DOHH2 (cell line): ENCODE measurements at regions not wholly inside any gene's neighbourhood (a gene's known extent, or its start where the extent isn't known, plus 50 kb on each side); places are given as distances from the start of the nearest gene placed in this dataset.

Source experiments
- H3F3A ChIP-seq: fragments of 200-600 bp; sonication (generic), shearing (Covaris generic); 2 replicates; pipeline ENCODE4 v1.6.0; 2016; ENCODE audit warnings: antibody characterized with exemption, mild to moderate bottlenecking; ENCODE audit not compliant: control insufficient read depth, insufficient read depth
- H3K27ac ChIP-seq: fragments of 200-600 bp; sonication (generic); 2 replicates; pipeline ENCODE4 v1.5.1; 2014; ENCODE audit warnings: low read depth, mild to moderate bottlenecking, low read length, moderate library complexity
- H3K27me3 ChIP-seq: fragments of 200-600 bp; sonication (generic); 2 replicates; pipeline ENCODE4 v1.6.1; 2014; ENCODE audit warnings: mild to moderate bottlenecking, low read length, mixed read lengths; ENCODE audit not compliant: control insufficient read depth
- H3K36me3 ChIP-seq: fragments of 200-600 bp; sonication (generic); 2 replicates; pipeline ENCODE4 v1.6.1; 2014; ENCODE audit warnings: mild to moderate bottlenecking, low read length, moderate library complexity, mixed read lengths; ENCODE audit not compliant: control insufficient read depth
- H3K4me1 ChIP-seq: fragments of 200-600 bp; sonication (generic); 2 replicates; pipeline ENCODE4 v1.6.1; 2014; ENCODE audit warnings: mild to moderate bottlenecking, low read length, mixed read lengths; ENCODE audit not compliant: control insufficient read depth
- H3K4me2 ChIP-seq: fragments of 200-600 bp; sonication (generic); 2 replicates; pipeline ENCODE4 v1.6.0; 2014; ENCODE audit warnings: mild to moderate bottlenecking, low read length, moderate library complexity
- H3K4me3 ChIP-seq: fragments of 200-600 bp; sonication (generic); 2 replicates; pipeline ENCODE4 v1.5.1; 2014; ENCODE audit warnings: mild to moderate bottlenecking, low read length, mixed read lengths
- H3K79me2 ChIP-seq: fragments of 200-600 bp; sonication (generic); 2 replicates; pipeline ENCODE4 v1.6.1; 2014; ENCODE audit warnings: mild to moderate bottlenecking, low read length, mixed read lengths; ENCODE audit not compliant: control insufficient read depth
- H3K9me2 ChIP-seq: fragments of 200-600 bp; sonication (generic); replicated peaks from 2 replicates; pipeline ENCODE4 v1.6.1; 2014; ENCODE audit warnings: mild to moderate bottlenecking, low read length, mixed read lengths; ENCODE audit not compliant: control insufficient read depth
- H3K9me3 ChIP-seq: fragments of 200-600 bp; sonication (generic); 2 replicates; pipeline ENCODE4 v1.6.1; 2014; ENCODE audit warnings: antibody characterized with exemption, low read length, mixed read lengths; ENCODE audit not compliant: control insufficient read depth, insufficient read depth
- H4K20me1 ChIP-seq: fragments of 200-600 bp; sonication (generic); 2 replicates; pipeline ENCODE4 v1.6.0; 2014; ENCODE audit warnings: low read depth, mild to moderate bottlenecking, antibody characterized with exemption, low read length, moderate library complexity; ENCODE audit not compliant: control insufficient read depth, insufficient read depth
- EZH2phosphoT487 ChIP-seq: fragments of 200-600 bp; sonication (generic); IDR thresholded peaks from 2 replicates; pipeline ENCODE4 v1.6.1; 2017; ENCODE audit warnings: borderline replicate concordance, mild to moderate bottlenecking, antibody characterized with exemption, low read length, moderate library complexity, mixed read lengths
- TF ChIP-seq, protein P1 (sequence below): fragments of 200-600 bp; sonication (generic); IDR thresholded peaks from one replicate; pipeline ENCODE4 v1.5.1; 2014; ENCODE audit warnings: antibody characterized with exemption, mild to moderate bottlenecking, low read depth, low read length; ENCODE audit not compliant: poor library complexity, severe bottlenecking

GRCh38 chr3:43859766-43860165 is 169.0 kb downstream of the ABHD5 start:
- Histone ChIP-seq H3K4me2 (no peak overlapping the region), H3K79me2 (no peaks in the 10 kb centered on the region), H3K9me3 (no peaks in the 10 kb centered on the region), H3K4me3 (no peak overlapping the region), H3F3A (no peaks in the 10 kb centered on the region), H3K4me1 (peaks cover 16% of the 10 kb centered on the region), H3K36me3 (no peaks in the 10 kb centered on the region), H4K20me1 (no peaks in the 10 kb centered on the region), H3K27me3 (peaks cover 32% of the 10 kb centered on the region), H3K27ac (no peak overlapping the region), H3K9me2 (no peaks in the 10 kb centered on the region; the same call in 1 of the 2 replicates)
- no peak for TF ChIP-seq EZH2phosphoT487
- TF ChIP-seq, protein P1, sequence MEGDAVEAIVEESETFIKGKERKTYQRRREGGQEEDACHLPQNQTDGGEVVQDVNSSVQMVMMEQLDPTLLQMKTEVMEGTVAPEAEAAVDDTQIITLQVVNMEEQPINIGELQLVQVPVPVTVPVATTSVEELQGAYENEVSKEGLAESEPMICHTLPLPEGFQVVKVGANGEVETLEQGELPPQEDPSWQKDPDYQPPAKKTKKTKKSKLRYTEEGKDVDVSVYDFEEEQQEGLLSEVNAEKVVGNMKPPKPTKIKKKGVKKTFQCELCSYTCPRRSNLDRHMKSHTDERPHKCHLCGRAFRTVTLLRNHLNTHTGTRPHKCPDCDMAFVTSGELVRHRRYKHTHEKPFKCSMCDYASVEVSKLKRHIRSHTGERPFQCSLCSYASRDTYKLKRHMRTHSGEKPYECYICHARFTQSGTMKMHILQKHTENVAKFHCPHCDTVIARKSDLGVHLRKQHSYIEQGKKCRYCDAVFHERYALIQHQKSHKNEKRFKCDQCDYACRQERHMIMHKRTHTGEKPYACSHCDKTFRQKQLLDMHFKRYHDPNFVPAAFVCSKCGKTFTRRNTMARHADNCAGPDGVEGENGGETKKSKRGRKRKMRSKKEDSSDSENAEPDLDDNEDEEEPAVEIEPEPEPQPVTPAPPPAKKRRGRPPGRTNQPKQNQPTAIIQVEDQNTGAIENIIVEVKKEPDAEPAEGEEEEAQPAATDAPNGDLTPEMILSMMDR, result no peak

DNA sequence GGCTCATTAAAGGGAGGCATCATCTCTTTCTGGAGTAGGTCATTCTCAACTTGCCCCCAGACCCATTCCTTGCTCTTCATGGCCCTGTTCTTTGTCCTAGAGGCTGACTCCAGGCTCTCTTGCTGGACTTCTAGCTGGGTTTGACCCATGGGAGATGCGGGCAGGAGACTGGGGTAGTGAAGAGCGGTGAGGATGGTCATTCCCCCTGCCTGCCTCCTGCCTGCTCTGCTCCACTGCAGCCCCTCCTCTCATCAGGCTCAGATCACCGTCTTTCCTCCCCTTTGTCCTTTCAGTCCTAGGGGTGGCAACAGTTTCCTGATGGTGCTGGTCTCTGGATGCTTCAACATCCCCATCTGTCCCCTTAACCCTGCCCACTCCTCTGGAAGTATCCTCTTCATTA is 170.9 kb downstream of the ABHD5 start:
- Histone ChIP-seq H4K20me1 (no peaks in the 10 kb centered on the region), H3K36me3 (no peaks in the 10 kb centered on the region), H3K4me3 (no peak overlapping the region), H3K9me3 (no peaks in the 10 kb centered on the region), H3K4me1 (0 out of 2 replicates have a peak, but pooled peaks cover 3% of the 10 kb centered on the region), H3K27me3 (peaks cover 20% of the 10 kb centered on the region), H3K9me2 (no peaks in the 10 kb centered on the region; the same call in 1 of the 2 replicates), H3K27ac (no peak overlapping the region), H3K4me2 (no peak overlapping the region), H3F3A (no peaks in the 10 kb centered on the region), H3K79me2 (no peaks in the 10 kb centered on the region)
- no peak for TF ChIP-seq EZH2phosphoT487
- TF ChIP-seq, protein P1, result no peak

DNA sequence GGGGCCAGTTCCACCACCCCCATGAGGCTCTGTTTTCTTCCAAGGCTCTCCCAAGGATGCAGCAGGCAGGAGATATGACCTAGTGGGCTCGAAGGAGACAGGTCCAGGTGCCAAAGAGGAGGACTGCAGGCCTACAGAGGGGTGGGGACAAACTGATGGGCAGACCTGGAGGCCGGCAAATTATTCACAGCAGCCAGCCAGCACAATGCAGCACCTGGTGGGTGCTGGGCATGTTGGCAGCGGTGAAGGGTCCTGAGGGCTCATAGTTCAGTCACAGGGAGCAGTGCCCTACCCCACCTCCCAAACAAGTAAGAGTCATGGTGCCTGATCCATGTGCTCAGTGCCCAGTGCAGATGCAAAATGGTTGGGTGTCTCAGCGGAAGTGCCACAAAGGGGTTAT is 171.7 kb downstream of the ABHD5 start:
- no peaks in the 10 kb centered on the region for H3K36me3 ChIP-seq
- H3K79me2 ChIP-seq, result no peaks in the 10 kb centered on the region
- H3K27me3 ChIP-seq, result peaks cover 12% of the 10 kb centered on the region
- 0 out of 2 replicates have a peak, but pooled peaks cover 3% of the 10 kb centered on the region for H3K4me1 ChIP-seq
- H3F3A ChIP-seq, result no peaks in the 10 kb centered on the region
- no peaks in the 10 kb centered on the region for H3K9me3 ChIP-seq
- TF ChIP-seq, protein P1, result no peak
- TF ChIP-seq EZH2phosphoT487, result no peak
- no peak overlapping the region for H3K4me3 ChIP-seq
- no peaks in the 10 kb centered on the region; the same call in 1 of the 2 replicates for H3K9me2 ChIP-seq
- no peak overlapping the region for H3K27ac ChIP-seq
- no peak overlapping the region for H3K4me2 ChIP-seq
- no peaks in the 10 kb centered on the region for H4K20me1 ChIP-seq
